Neutrophil (primary cell): ENCODE measurements at regions not wholly inside any gene's neighbourhood (a gene's known extent, or its start where the extent isn't known, plus 50 kb on each side); places are given as distances from the start of the nearest gene placed in this dataset.

Source experiments
- H3K27ac ChIP-seq: fragments of 200-600 bp; sonication (generic); 2 replicates; pipeline ENCODE4 v1.5.1; 2016; ENCODE audit warnings: mild to moderate bottlenecking, moderate library complexity
- H3K27me3 ChIP-seq: fragments of 200-600 bp; sonication (generic); 2 replicates; pipeline ENCODE4 v1.6.0; 2016; ENCODE audit warnings: mild to moderate bottlenecking
- H3K36me3 ChIP-seq: fragments of 200-600 bp; sonication (generic); 2 replicates; pipeline ENCODE4 v1.5.1; 2017
- H3K4me1 ChIP-seq, 2 experiments: fragments of 200-600 bp in 1 of 2; sonication (generic) in 1 of 2; 1 replicate in 1 of 2; 2 replicates in 1 of 2; pipeline versions ENCODE4 v1.5.1 to v1.6.1; 2013 to 2016; ENCODE audit warnings: low read depth in 1 of 2, low read length in 1 of 2, mild to moderate bottlenecking in 1 of 2, moderate library complexity in 1 of 2; ENCODE audit not compliant: control insufficient read depth in 1 of 2, insufficient read depth in 1 of 2
- H3K4me3 ChIP-seq, 2 experiments: fragments of 200-600 bp in 1 of 2; sonication (generic) in 1 of 2; 1 replicate in 1 of 2; 2 replicates in 1 of 2; pipeline ENCODE4 v1.5.1; 2013 to 2016; ENCODE audit warnings: low read depth in 1 of 2, low read length in 1 of 2, mild to moderate bottlenecking in 1 of 2, moderate library complexity in 1 of 2
- H3K9me3 ChIP-seq: fragments of 200-600 bp; sonication (generic); 2 replicates; pipeline ENCODE4 v1.5.1; 2016
- TF ChIP-seq, protein P1 (sequence below): fragments of 200-600 bp; sonication (generic); IDR thresholded peaks from 2 replicates; pipeline ENCODE4 v1.5.1; 2016; ENCODE audit warnings: antibody characterized with exemption

GRCh38 chr5:148769941-148770340, 56.5 kb upstream of the ADRB2 start:
- no peak overlapping the region for H3K27ac ChIP-seq
- H3K4me3 ChIP-seq, result no peak overlapping the region
- H3K9me3 ChIP-seq, result no peaks in the 10 kb centered on the region
- TF ChIP-seq, protein P1, sequence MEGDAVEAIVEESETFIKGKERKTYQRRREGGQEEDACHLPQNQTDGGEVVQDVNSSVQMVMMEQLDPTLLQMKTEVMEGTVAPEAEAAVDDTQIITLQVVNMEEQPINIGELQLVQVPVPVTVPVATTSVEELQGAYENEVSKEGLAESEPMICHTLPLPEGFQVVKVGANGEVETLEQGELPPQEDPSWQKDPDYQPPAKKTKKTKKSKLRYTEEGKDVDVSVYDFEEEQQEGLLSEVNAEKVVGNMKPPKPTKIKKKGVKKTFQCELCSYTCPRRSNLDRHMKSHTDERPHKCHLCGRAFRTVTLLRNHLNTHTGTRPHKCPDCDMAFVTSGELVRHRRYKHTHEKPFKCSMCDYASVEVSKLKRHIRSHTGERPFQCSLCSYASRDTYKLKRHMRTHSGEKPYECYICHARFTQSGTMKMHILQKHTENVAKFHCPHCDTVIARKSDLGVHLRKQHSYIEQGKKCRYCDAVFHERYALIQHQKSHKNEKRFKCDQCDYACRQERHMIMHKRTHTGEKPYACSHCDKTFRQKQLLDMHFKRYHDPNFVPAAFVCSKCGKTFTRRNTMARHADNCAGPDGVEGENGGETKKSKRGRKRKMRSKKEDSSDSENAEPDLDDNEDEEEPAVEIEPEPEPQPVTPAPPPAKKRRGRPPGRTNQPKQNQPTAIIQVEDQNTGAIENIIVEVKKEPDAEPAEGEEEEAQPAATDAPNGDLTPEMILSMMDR, result no peak
- H3K4me1 ChIP-seq, result peaks cover 49 to 50% of the 10 kb centered on the region in 2 experiments
- H3K27me3 ChIP-seq, result no peaks in the 10 kb centered on the region
- H3K36me3 ChIP-seq, result no peaks in the 10 kb centered on the region

DNA sequence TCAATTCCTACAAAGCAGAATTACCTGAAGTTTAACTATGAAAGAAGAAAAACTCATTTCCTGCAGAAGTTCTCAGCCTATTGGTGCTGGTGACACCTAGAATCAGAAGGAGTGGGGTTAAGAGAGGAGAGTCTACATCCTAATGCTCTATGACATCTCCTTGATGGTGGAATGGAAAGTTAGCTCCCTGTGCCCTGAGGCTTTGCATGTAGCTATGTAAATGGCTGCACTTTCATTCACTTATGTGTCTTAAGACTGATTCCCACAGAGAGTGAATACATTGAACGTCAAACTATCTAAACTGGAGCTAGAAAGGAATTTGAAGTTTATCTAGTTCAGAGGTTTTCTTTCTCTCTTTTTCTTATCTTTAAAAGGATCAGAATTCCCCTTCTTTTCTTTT, 52.1 kb upstream of the ADRB2 start:
- TF ChIP-seq, protein P1, result no peak
- no peak overlapping the region for H3K27ac ChIP-seq
- no peaks in the 10 kb centered on the region for H3K27me3 ChIP-seq
- peaks cover 6 to 7% of the 10 kb centered on the region in 2 experiments for H3K4me1 ChIP-seq
- H3K9me3 ChIP-seq, result no peaks in the 10 kb centered on the region
- no peaks in the 10 kb centered on the region for H3K36me3 ChIP-seq
- H3K4me3 ChIP-seq, result no peak overlapping the region

DNA sequence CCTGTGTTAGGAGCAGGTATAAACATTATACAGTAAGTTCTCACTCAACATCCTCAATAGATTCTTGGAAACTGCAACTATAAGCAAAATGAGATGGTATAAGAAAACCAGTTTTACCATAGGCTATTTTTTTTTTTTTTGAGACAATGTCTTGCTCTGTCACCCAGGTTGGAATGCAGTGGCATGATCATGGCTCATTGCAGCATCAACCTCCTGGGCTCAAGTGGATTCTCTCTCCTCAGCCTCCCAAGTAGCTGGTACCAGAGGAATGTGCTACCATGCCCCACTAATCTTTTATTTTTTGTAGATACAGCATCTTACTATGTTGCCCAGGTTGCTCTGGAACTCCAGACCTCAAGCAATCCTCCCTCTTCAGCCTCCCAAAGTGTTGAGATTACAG, 50.1 kb upstream of the ADRB2 start:
- H3K4me1 ChIP-seq, result peaks cover 5% of the 10 kb centered on the region in 2 experiments
- H3K27me3 ChIP-seq, result no peaks in the 10 kb centered on the region
- no peak overlapping the region for H3K4me3 ChIP-seq
- TF ChIP-seq, protein P1, result no peak
- H3K9me3 ChIP-seq, result no peaks in the 10 kb centered on the region
- H3K36me3 ChIP-seq, result no peaks in the 10 kb centered on the region
- H3K27ac ChIP-seq, result no peak overlapping the region
